Osteoblast (primary cell): ENCODE measurements at regions not wholly inside any gene's neighbourhood (a gene's known extent, or its start where the extent isn't known, plus 50 kb on each side); places are given as distances from the start of the nearest gene placed in this dataset.

Experiments
- DNase-seq: peaks from one replicate; pipeline ENCODE4 v3.0.0; 2011; ENCODE audit warnings: low spot score, mixed read lengths; ENCODE audit not compliant: insufficient read length; ENCODE audit errors: missing footprints
- H2AFZ ChIP-seq: 2 replicates; pipeline ENCODE4 v1.6.0; 2011; ENCODE audit warnings: mild to moderate bottlenecking, low read length
- H3K27ac ChIP-seq: 2 replicates; pipeline ENCODE4 v1.5.1; 2011; ENCODE audit warnings: mild to moderate bottlenecking, low read depth, low read length, moderate library complexity
- H3K27me3 ChIP-seq: 2 replicates; pipeline ENCODE4 v1.6.0; 2012; ENCODE audit warnings: mild to moderate bottlenecking, control low read depth, inconsistent platforms, low read length, moderate library complexity; ENCODE audit not compliant: insufficient read depth
- H3K36me3 ChIP-seq: 2 replicates; pipeline ENCODE4 v1.5.1; 2011; ENCODE audit warnings: mild to moderate bottlenecking, low read length, control low read depth, moderate library complexity; ENCODE audit not compliant: insufficient read depth
- H3K4me1 ChIP-seq: 2 replicates; pipeline ENCODE4 v1.5.1; 2011; ENCODE audit warnings: mild to moderate bottlenecking, low read length, control low read depth, moderate library complexity; ENCODE audit not compliant: insufficient read depth
- H3K4me2 ChIP-seq: 2 replicates; pipeline ENCODE4 v1.6.0; 2011; ENCODE audit warnings: mild to moderate bottlenecking, low read length; ENCODE audit not compliant: insufficient read depth
- H3K4me3 ChIP-seq: fragments of 200-600 bp; sonication (generic); 3 replicates; pipeline ENCODE4 v1.5.1; 2012; ENCODE audit warnings: mild to moderate bottlenecking, low read length, inconsistent platforms; ENCODE audit not compliant: insufficient read depth
- H3K79me2 ChIP-seq: 2 replicates; pipeline ENCODE4 v1.6.0; 2012; ENCODE audit warnings: mild to moderate bottlenecking, low read length, control low read depth, inconsistent platforms; ENCODE audit not compliant: insufficient read depth
- H3K9me3 ChIP-seq: 2 replicates; pipeline ENCODE4 v1.5.1; 2011; ENCODE audit warnings: low read depth, low read length, control low read depth
- H4K20me1 ChIP-seq: 2 replicates; pipeline ENCODE4 v1.6.0; 2012; ENCODE audit warnings: mild to moderate bottlenecking, low read length, control low read depth; ENCODE audit not compliant: insufficient read depth
- TF ChIP-seq, protein P1 (sequence below): IDR thresholded peaks from 2 replicates; pipeline ENCODE4 v1.5.1; 2011; ENCODE audit warnings: mild to moderate bottlenecking, low read depth, low read length, moderate library complexity; ENCODE audit errors: extremely low read depth

DNA sequence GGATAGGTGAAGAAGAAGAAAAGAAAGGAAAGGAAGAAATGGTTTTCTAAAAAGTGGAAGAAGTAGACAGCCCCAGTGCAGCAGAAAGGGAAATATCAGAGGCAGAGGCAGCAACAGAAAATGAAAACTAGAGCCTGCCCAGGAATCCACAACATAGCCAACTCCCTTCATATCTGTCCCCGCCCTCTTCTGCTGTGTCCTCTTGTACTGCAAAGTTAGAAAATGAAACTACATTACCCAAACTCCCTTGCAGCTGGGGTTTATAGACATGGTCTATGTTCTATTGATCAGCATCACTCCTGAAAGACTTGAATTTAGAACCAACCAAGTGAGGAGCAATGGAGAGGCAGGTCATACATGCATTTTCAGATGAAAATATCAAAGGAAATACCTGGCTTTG is 200.5 kb upstream of the PHACTR1 start:
- H3K79me2 ChIP-seq, result no peaks in the 10 kb centered on the region
- no peak overlapping the region for H3K27ac ChIP-seq
- H3K4me2 ChIP-seq, result peak overlapping the region; percentile 37
- H3K4me3 ChIP-seq, result no peak overlapping the region
- no peaks in the 10 kb centered on the region for H3K4me1 ChIP-seq
- no peak for DNase-seq
- H3K36me3 ChIP-seq, result no peaks in the 10 kb centered on the region
- no peaks in the 10 kb centered on the region for H3K9me3 ChIP-seq
- peak overlapping the region; percentile 25 for H2AFZ ChIP-seq
- H3K27me3 ChIP-seq, result no peaks in the 10 kb centered on the region
- H4K20me1 ChIP-seq, result no peaks in the 10 kb centered on the region
- TF ChIP-seq, protein P1, sequence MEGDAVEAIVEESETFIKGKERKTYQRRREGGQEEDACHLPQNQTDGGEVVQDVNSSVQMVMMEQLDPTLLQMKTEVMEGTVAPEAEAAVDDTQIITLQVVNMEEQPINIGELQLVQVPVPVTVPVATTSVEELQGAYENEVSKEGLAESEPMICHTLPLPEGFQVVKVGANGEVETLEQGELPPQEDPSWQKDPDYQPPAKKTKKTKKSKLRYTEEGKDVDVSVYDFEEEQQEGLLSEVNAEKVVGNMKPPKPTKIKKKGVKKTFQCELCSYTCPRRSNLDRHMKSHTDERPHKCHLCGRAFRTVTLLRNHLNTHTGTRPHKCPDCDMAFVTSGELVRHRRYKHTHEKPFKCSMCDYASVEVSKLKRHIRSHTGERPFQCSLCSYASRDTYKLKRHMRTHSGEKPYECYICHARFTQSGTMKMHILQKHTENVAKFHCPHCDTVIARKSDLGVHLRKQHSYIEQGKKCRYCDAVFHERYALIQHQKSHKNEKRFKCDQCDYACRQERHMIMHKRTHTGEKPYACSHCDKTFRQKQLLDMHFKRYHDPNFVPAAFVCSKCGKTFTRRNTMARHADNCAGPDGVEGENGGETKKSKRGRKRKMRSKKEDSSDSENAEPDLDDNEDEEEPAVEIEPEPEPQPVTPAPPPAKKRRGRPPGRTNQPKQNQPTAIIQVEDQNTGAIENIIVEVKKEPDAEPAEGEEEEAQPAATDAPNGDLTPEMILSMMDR, result no peak

DNA sequence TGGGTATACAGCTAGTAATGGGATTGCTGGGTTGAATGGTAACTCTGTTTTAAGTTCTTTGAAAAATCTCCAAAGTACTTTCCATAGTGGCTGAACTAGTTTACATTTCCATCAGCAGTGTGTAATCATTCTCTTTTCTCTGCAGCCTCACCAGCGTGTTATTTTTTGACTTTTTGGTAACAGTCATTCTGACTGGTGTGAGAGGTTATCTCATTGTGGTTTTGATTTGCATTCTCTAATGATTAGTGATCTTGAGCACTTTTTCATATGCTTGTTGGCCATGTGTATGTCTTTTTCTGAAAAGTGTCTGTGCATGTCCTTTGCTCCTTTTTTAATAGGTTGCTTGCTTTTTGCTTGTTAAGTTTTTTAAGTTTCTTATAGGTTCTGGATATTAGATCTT is 194.2 kb upstream of the PHACTR1 start:
- Histone ChIP-seq H3K4me2 (no peak overlapping the region), H3K4me3 (no peak overlapping the region), H3K27ac (no peak overlapping the region), H2AFZ (no peak overlapping the region), H3K36me3 (no peaks in the 10 kb centered on the region), H3K9me3 (no peaks in the 10 kb centered on the region), H3K4me1 (no peaks in the 10 kb centered on the region), H3K79me2 (no peaks in the 10 kb centered on the region), H3K27me3 (no peaks in the 10 kb centered on the region), H4K20me1 (no peaks in the 10 kb centered on the region)
- TF ChIP-seq, protein P1, result no peak
- DNase-seq, result no peak

DNA sequence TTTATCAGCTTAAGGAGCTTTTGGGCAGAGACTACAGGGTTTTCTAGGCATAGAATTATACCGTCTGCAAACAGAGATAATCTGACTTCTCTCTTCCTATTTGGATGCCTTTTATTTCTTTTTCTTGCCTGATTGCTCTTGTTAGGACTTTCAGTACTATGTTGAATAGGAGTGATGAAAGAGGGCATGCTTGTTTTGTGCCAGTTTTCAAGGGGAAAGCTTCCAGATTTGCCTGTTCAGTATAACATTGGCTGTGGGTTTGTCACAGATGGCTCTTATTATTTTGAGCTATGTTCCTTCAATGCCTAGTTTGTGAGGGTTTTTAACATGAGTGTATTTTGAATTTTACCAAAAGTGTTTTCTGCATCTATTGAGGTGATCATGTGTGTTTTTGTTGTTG is 192.8 kb upstream of the PHACTR1 start:
- Histone ChIP-seq H2AFZ (no peak overlapping the region), H3K79me2 (no peaks in the 10 kb centered on the region), H3K4me3 (no peak overlapping the region), H3K36me3 (no peaks in the 10 kb centered on the region), H3K27ac (no peak overlapping the region), H3K4me1 (peaks cover 5% of the 10 kb centered on the region), H3K9me3 (no peaks in the 10 kb centered on the region), H3K4me2 (no peak overlapping the region), H3K27me3 (no peaks in the 10 kb centered on the region), H4K20me1 (no peaks in the 10 kb centered on the region)
- no peak for DNase-seq
- TF ChIP-seq, protein P1, result no peak

DNA sequence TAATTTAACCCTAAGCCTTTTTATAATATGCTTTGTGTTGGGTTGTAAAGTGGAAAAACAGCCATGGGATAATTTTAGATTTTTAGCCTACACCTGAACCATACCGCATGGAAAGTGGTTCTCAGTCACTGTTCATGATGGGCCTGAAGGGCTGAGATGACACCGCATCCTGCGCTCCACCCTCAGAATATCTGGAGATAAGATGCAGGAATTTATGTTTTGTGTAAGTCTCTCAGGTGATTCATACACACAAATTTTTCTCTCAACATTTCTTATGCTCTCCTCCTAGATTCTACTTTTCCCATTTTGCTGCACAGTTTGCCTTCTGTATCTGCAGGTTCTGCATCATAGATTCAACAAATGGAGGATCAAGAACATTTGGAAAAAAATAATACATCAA is 191.3 kb upstream of the PHACTR1 start:
- H3K27me3 ChIP-seq, result no peaks in the 10 kb centered on the region
- H3K79me2 ChIP-seq, result no peaks in the 10 kb centered on the region
- H3K36me3 ChIP-seq, result no peaks in the 10 kb centered on the region
- H3K4me3 ChIP-seq, result no peak overlapping the region
- H3K9me3 ChIP-seq, result no peaks in the 10 kb centered on the region
- no peak overlapping the region for H3K4me2 ChIP-seq
- TF ChIP-seq, protein P1, result no peak
- no peak for DNase-seq
- H3K27ac ChIP-seq, result no peak overlapping the region
- H2AFZ ChIP-seq, result no peak overlapping the region
- H4K20me1 ChIP-seq, result no peaks in the 10 kb centered on the region
- peaks cover 5% of the 10 kb centered on the region for H3K4me1 ChIP-seq
